HG02759 (cell line): ENCODE measurements at regions not wholly inside any gene's neighbourhood (a gene's known extent, or its start where the extent isn't known, plus 50 kb on each side); places are given as distances from the start of the nearest gene placed in this dataset.

Experiments used
- ATAC-seq: cut with Tn5 transposase; IDR thresholded peaks from one replicate; pipeline ENCODE4 v1.9.1; 2021; ENCODE audit warnings: mild to moderate bottlenecking, moderate library complexity; ENCODE audit not compliant: unreplicated experiment

DNA sequence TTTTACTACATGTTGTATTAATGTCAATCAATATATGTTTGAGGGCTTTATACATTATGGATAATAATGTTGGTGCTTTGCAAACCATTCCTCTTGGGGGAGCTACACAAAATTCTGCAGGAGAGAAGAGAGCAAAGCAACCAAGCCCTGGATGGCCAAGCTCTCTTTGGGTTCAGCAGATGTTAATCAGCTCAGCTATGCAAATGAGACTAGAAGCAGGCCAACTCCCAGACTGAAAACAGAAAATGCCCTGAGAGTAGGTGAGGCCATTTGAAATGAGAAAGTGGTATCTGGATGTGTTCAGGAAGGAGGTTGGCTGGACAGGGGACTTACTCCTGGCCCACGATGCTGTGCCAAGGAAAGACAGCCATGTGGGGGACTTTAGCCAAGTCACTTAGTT lies 387.0 kb downstream of the BCOR start:
- no peak for ATAC-seq

DNA sequence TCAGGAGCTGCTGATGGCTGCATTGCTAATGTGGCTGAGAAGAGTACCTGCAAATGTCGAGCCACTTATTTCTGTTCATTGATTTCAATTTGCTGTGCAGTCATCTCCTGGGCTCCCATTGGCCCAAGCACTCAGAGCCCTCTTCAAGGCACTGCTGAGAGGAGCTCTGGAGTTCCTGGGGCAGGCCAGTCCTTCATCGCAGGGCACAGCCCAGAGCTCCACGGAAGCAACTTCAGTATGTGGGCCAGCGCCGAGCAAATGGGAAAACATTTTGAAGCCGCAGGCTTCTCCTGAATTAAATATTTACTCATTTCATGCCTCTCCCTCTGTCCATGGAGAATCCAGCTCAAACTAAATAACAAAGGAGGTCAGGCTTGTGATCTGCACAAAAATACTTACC lies 383.3 kb downstream of the BCOR start:
- no peak for ATAC-seq

DNA sequence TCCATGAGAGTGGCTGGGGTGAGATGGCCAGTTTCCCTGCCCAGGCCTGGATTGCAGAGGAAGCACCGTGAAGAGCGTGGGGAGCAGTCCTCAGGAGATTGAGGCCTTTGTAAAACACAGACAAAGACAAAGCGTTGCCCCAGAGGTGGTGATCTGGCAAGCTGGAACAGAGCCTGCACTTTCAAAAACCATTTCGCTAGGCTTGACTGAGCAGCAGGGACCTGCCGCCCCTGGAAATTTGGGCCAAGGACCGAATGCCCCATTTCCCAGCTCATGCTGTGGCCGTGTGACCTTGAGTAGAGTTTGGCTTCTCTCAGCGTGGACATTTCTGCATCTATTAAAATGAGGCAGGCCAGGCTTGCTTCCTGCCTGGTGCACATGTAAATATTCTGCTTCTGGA lies 381.4 kb downstream of the BCOR start:
- no peak for ATAC-seq

DNA sequence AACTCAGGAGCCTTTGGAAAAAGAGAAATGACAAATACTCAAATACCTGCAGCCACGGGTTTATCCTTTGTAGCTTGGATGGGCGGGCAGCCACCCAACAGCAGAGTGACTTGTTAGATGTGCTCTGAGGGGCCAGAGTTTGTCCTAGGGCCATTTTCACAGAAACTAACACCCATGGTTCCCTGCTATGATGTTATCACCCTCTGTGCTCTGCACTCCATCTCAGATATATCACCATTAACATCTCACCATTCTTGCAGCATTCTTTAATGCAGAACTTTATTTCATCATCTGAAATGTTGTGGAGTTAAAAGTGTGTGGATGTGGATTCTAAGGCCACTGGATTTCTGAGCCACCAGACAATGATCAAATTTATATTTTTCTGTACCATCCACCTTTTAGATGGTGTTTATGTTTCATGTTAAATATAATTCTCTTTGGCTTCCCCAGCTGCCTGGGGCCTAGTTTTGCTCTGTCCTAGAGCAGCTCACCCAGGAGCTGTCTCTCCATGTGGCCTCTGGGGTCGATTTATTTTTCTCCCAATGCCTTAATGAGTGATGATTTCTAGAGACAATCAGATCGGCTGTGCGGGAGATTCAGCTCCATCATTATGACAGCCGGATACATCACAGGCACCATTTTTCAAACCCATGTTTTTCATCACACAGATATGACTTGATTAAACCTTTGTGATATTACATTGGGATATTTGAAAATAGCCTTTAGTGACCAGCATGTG lies 380.8 kb downstream of the BCOR start:
- no peak for ATAC-seq

DNA sequence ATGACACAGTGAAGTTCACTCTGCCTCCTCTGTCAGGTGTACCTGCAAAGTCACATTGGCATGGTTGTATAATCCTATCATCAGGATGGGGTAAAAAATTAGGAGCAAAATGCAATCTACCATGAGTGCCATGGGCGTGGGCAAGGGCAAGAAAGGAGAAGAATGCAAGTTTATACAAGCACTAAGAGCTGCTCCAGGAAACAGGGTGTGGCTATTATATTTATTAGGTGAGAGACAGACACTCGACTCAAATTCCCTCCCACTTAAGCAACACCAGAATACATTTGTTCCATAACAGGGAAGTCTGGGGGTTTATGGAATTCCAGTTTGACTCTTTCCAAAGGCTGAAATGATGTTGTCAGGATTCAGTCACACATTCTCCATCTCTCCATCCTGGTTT lies 378.8 kb downstream of the BCOR start:
- no peak for ATAC-seq

DNA sequence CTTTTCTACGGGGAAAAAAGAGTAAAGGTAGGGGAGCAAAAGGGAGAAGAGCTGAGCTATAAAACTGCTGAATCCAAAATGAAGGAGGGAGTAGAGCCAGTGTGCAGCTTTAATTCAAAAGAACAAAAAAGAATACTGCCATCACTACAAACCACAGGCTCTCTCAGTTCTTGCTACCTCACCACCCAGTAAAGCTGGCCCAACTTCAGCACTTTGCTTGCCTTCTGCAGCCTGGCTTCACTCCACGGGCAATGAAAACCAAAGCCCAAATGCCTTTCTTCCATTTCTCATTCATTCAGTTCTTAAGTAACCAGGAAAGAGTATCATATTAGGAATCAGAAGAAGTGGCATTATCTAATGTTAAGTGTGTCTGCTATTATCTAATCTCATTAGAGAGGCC lies 376.8 kb downstream of the BCOR start:
- ATAC-seq: no peak

DNA sequence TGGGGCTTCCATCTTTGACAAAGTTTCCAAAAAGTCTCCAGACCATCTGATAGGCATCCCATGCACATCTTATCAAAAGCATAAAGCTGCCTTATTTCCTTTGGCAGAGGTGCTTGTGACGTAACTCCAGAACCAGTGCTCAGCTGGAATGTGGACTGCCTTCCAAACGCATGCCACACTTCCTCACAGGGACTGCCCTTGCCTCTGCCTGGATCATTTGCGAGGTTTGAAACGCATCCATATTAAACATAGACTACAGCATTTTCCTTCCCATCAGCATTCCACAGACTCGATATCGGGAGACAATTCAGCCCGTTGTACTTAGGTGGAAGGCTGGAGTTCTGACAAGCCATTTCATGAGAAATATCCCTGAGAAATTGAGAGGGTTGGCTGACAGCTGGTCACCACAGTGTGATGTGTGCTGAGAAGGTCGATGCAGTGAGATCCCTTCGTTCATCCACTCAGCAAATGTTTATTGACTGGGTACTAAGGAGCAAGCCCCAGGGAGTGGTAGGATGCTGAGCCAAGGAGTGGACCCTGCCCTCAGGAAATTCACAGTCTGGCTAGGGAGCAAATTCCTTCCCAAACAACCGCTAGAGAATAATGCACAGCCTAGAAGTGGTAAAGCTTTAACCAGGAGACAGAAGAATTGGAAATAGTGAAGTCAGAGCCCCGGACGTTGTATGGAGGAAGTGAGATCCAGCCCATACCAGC lies 376.0 kb downstream of the BCOR start:
- ATAC-seq: no peak

DNA sequence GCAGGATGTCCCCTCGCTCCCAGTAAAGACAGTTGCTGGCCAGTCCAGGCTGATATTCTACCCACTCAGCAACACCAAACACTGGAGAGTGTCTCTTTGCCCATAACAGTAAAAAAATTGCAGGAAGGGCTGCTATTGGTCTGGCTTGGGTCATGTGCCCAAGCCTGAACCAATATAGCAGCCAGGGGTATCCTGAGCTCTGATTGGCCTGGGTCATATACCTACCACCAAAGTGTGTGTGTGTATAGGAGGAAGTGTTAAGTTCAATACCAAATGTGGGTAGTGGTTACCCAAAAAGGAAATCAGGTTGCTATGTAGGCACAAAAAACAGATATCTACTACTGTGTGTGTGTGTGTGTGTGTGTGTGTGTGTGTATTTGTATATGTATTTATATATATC lies 373.2 kb downstream of the BCOR start:
- no peak for ATAC-seq

DNA sequence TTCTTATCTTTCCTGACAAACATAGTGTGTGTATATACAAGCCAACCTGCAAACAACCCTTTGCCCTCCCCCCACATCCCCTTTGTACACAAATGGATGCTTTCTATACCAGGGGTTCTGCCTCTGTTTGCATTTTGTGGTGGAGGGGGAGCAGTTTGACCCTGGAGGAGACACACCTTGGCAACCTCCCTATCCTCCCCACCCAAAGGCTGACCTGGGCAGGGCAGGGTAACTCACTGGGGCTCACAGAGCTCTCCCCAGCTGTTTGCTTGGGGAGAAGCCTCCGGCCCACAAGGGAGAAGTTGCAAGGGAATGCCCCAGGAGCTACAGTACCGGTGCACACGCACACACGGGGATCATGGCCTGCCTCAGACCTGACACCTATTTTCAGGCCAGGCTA lies 372.6 kb downstream of the BCOR start:
- no peak for ATAC-seq

DNA sequence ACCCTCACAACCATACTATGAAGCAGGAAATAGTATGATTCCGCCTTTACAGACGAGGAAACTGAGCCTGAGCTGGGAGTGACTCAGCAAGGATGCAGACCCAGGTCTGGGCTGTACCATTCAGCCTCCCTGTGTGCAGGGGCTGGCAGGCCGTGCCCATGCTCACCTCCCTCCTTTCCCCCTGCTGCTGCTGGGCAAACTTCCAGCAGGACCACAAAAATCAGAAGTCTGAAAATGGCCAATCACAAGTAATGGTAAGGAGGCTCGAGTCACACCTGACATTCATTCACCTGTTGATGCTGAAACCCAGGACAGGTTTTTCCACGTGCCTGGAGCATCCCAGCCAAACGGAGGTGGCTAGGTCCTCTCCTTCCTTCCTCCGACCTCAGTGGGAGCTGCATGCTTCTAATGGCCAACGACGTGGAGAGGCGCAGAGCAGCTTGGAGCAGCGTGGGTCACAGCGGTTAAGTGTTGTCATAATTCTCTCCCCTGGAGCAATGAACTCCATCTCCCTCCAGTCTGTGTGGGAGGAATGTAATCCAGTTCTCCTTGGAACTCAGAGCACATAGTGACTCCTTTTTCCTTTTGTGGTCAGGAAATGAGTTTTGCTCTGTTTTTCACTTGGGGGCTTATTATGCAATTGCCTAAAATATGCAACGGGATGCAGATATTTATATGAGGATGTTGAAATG lies 371.7 kb downstream of the BCOR start:
- ATAC-seq: no peak

DNA sequence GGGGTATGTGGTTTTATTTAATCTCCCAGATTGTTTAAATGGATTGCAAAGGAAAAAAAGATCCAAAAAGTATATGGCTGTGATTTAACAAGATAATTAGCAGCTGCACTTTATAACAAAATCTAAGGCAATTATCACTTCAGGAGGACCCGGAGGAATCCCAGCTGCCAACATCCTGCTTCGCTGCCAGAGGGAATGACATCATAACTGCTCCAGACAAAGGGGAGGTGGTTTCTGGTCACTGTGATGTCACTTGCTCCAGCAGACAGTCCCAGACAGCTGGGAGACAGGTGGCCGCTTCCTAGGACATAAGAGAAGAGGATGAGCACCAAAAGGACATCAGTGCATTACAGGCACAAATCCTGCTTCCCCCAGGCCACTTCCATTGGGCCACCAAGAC lies 371.0 kb downstream of the BCOR start:
- ATAC-seq: no peak

DNA sequence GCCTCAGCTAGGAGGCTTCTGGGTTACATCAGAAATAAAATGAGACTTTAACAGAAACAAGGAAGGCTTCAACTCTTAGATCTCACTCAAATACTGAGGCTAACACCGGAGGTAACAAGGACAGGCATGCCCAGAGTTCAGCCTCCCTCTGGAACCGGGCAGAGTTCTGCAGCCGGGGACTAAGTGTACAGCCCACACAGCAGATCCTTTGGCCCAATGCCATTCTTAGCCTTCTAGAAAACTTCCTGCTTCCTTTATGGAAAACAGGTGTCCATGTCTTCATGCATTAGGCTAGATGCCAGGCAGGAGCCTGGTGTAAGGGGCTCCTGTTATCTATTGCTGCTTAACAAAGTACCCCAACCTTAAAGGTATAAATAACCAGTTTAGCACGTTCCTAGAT lies 369.7 kb downstream of the BCOR start:
- ATAC-seq: no peak

DNA sequence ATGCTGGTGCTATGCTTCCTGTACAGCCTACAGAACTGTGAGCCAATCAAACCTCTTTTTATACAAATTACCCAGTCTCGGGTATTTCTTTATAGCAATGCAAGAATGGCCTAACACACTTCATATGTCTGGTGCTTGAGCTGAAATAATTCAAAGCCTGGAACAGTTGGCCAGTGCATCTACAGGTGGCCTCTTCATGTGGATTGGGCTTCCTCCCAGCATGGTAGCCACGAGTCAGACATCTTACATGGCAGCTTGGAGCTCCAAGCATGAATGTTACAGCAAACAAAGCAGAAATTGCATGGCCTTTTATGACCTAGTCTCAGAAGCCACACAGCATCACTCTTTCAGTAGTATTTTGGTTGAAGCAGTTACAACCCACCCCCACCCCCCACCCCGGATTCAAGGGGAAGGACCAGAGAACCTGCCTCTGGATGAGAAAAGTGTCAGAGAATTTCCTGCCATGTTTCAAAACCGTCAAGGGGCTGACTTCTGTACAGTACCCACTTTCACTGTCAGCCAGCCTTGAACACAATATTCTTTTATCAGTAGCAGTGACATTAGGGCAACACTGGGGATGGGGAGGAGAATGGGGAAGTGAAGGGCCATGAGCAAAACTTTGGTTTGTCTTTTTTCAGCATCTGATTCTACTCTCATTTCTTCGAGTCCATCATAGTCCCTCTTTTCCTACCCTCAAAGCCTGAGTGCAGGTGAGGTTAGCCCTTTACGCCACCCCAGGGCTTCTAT lies 368.7 kb downstream of the BCOR start:
- ATAC-seq: no peak

DNA sequence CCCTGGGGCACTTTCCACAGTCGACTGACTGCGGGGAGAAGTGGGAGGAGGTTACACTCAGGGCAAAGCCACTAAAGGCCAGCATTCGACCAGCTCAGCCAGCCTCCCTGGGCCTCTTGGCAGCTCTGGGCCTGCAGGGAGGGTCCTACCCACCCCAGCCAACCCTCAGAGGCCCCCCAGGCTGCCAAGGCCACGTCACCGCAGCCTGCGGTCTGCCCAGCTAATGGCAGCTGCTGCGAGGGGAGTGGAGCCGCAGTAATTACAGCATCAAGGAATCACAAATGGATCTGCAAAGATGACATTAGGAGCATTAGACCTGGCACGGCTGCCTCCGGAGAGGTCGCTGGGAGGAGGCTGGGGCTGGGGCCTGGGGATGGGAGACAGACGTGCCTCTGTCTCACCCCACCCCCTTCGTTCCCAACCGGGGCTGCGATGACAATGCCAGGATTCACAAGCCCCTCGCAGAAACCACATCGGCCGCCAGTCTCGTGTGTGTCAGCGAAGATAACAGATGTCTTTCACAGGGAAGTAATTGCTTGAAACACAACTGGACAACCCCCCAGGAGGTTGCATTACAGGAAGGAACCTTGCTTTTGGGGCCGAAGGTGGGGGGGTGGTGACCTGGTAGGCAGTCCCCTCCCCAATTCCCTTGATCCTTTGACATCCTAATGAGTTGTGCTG lies 367.6 kb downstream of the BCOR start:
- ATAC-seq: no peak

DNA sequence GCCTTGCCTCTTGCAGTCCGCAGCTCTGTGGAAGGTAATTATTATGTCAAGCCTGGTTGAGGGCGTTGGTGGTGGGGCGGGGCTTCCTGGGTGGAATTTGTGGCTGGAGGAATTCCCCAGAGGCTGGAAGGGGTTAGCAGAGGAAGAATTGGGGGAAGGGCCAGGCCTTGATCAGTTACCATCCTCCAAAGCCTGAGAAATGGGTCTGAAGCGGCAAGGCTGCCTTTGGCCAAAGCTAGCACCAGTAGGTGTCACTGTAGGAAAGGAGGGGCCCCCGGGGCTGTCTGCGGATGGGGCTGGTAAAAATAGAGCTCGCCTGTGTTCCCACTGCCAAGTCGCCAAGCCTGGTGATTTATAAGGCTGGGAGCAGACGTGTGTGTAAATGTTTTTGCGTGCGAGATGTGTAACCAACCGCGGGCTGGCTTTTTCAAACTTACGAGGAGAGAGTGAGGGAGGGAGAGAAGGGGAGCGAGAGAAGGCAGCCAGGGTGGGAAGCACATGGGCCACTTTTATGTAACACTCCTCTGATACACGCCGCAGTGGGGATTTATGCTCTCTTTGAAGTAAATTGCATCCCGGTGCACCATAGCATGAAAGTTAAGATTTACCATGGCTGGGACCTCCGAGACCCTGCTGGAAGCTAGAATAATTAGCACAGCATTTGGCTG lies 367.0 kb downstream of the BCOR start:
- no peak for ATAC-seq

DNA sequence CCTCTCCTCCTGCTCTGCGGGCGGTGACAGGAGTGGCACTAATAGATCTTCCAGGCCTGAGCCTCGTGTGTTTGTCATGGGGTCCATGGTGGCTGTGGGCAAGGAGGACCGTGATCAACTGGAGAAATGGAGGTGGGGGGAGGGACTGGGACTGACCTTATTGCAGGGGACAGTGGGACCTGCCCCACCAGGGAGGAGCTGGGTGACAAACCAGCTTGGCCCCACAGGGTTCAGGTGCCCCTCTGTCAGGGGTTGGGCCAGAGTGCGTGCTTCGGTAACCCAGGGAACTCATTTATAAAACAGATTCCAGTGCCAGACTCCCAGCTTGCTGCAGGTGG lies 366.5 kb downstream of the BCOR start:
- ATAC-seq: no peak

DNA sequence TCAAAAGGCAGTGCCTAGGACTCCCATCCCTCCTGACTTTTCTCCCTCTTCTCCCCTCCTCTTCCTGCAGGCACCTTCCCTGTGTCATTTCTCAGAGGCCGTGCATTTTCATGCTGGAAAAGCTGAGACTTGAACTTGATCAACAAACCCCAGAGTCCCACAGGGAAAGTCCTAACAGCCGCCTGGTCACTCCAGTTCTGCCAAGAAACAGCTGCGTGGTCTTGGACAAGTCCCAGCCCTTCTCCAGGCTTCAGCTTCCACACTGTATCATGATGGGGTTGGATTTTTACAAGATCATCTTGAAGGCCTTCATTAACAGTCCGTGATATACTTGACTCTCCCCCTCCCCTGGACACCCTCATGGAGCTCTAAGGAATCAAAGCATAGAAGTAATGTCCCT lies 366.0 kb downstream of the BCOR start:
- ATAC-seq: no peak

DNA sequence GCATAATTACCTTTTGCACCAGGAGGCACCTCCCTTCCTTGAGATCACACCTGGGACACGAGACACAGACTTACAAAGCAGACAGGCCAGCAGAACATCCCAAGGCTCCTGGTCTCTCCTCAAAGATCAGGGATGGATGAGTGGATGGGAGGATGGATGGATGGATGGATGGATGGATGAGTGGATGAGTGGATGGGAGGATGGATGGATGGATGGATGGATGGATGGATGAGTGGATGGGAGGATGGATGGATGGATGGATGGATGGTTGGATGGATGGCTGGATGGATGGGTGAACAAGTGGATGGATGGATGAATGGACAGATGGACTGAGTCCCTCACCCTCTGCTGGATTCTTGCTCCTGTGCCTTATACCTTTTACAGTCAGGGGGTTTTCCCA lies 364.0 kb downstream of the BCOR start:
- ATAC-seq: no peak

DNA sequence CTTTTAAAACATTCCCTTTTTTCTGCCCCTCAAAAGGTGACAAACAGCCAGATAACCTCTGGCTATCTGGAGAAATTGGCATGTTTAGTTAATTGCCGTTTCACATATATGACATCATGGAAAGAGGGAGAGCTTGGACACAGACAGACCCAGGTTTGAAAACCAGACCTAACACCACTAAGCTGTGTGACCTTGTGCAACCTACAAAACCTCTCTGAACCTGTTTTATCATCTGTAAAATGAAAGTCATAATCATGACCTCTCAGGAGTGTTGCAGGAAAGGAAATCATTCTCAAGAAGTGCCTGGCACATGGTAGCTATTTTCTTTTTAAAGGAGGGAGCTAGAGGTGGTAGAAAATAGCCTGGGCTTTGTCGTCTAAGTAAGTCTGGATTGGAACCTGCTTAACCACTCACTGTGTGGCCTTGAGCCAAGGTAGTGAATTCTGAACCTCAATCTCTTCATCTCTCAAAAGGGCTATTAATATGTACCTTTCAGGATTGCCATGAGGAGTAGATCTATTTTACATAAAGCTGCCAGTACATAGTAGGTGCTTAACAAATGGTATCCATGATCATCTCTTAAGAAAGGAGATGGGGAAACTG lies 363.5 kb downstream of the BCOR start:
- no peak for ATAC-seq
